ENCODE measurements at regions not wholly inside any gene's neighbourhood (a gene's known extent, or its start where the extent isn't known, plus 50 kb on each side); places are given as distances from the start of the nearest gene placed in this dataset.
A peak's percentile ranks its signal among the peaks of the same experiment; 100 is the strongest.

GRCh38 chr14:60563113-60563512, 54.2 kb downstream of the SIX6 start:
- H3K4me3 ChIP-seq (ENCODE audit: insufficient read depth in 1 of 2, low read depth in 1 of 2, low read length in 2 of 2) = no peak overlapping the region
- H2AK5ac ChIP-seq (ENCODE audit: low read length, severe bottlenecking) = no peak overlapping the region
- no peak overlapping the region for H2BK15ac ChIP-seq (ENCODE audit: low read depth, poor library complexity, severe bottlenecking)
- H3K18ac ChIP-seq (ENCODE audit: low read depth in 1 of 2, low read length in 2 of 2) = no peak overlapping the region
- H3K9ac ChIP-seq (ENCODE audit: low read length) = peak overlapping the region; percentile 52
- no peak overlapping the region for H3K4ac ChIP-seq (ENCODE audit: low read depth in 1 of 2, low read length in 2 of 2)
- H3K9me3 ChIP-seq (ENCODE audit: control insufficient read depth, low read length) = no peaks in the 10 kb centered on the region
- H4K91ac ChIP-seq (ENCODE audit: low read length) = no peak overlapping the region
- no peak overlapping the region for H2AFZ ChIP-seq (ENCODE audit: low read depth, low read length)
- no peak for DNase-seq
- no peak overlapping the region for H2BK12ac ChIP-seq (ENCODE audit: low read length in 2 of 2)
- H3K14ac ChIP-seq (ENCODE audit: low read length in 2 of 2) = no peak overlapping the region
- no peak overlapping the region for H3K27ac ChIP-seq (ENCODE audit: low read length, poor library complexity, severe bottlenecking)
- H3K27me3 ChIP-seq (ENCODE audit: control insufficient read depth in 1 of 2, insufficient read depth in 1 of 2, low read length in 2 of 2) = no peaks in the 10 kb centered on the region
- H2BK120ac ChIP-seq (ENCODE audit: low read depth, low read length) = no peak overlapping the region
- no peak overlapping the region for H4K8ac ChIP-seq (ENCODE audit: low read length)
- H3K36me3 ChIP-seq (ENCODE audit: control insufficient read depth in 1 of 2, insufficient read depth in 2 of 2, low read depth in 1 of 2, low read length in 2 of 2) = no peaks in the 10 kb centered on the region
- H2BK5ac ChIP-seq (ENCODE audit: low read depth, low read length, poor library complexity, severe bottlenecking) = no peak overlapping the region
- H3K4me1 ChIP-seq (ENCODE audit: control insufficient read depth, insufficient read depth, low read depth, low read length) = peaks cover 5% of the 10 kb centered on the region
- WGBS = 0% methylated on average over 1 of the region's 2 CpGs
- H3K23ac ChIP-seq (ENCODE audit: low read length in 2 of 2) = no peak overlapping the region
- no peak overlapping the region for H3K4me2 ChIP-seq (ENCODE audit: low read length, poor library complexity, severe bottlenecking)
- H3K79me1 ChIP-seq (replicated peaks; ENCODE audit: low read length, poor library complexity, severe bottlenecking) = peaks cover 7% of the 10 kb centered on the region

GRCh38 chr14:60565211-60565610, 56.3 kb downstream of the SIX6 start:
- Histone ChIP-seq H3K9me3 (ENCODE audit: control insufficient read depth, low read length) (no peaks in the 10 kb centered on the region), H2AK5ac (ENCODE audit: low read length, severe bottlenecking) (no peak overlapping the region), H2AFZ (ENCODE audit: low read depth, low read length) (no peak overlapping the region), H2BK15ac (ENCODE audit: low read depth, poor library complexity, severe bottlenecking) (no peak overlapping the region), H3K4me1 (ENCODE audit: control insufficient read depth, insufficient read depth, low read depth, low read length) (peaks cover 5% of the 10 kb centered on the region), H3K4ac (ENCODE audit: low read depth in 1 of 2, low read length in 2 of 2) (no peak overlapping the region), H3K9ac (ENCODE audit: low read length) (no peak overlapping the region), H3K27ac (ENCODE audit: low read length, poor library complexity, severe bottlenecking) (peak overlapping the region; percentile 13), H2BK5ac (ENCODE audit: low read depth, low read length, poor library complexity, severe bottlenecking) (no peak overlapping the region), H4K91ac (ENCODE audit: low read length) (no peak overlapping the region), H4K8ac (ENCODE audit: low read length) (no peak overlapping the region), H2BK120ac (ENCODE audit: low read depth, low read length) (no peak overlapping the region), H3K4me2 (ENCODE audit: low read length, poor library complexity, severe bottlenecking) (no peak overlapping the region), H3K14ac (ENCODE audit: low read length in 2 of 2) (no peak overlapping the region), H3K79me1 (replicated peaks; ENCODE audit: low read length, poor library complexity, severe bottlenecking) (peaks cover 5% of the 10 kb centered on the region), H3K18ac (ENCODE audit: low read depth in 1 of 2, low read length in 2 of 2) (no peak overlapping the region), H3K4me3 (ENCODE audit: insufficient read depth in 1 of 2, low read depth in 1 of 2, low read length in 2 of 2) (no peak overlapping the region), H3K36me3 (ENCODE audit: control insufficient read depth in 1 of 2, insufficient read depth in 2 of 2, low read depth in 1 of 2, low read length in 2 of 2) (no peaks in the 10 kb centered on the region), H3K23ac (ENCODE audit: low read length in 2 of 2) (no peak overlapping the region), H2BK12ac (ENCODE audit: low read length in 2 of 2) (no peak overlapping the region), H3K27me3 (ENCODE audit: control insufficient read depth in 1 of 2, insufficient read depth in 1 of 2, low read length in 2 of 2) (no peaks in the 10 kb centered on the region)
- 85% methylated on average over 6 of the region's 6 CpGs for WGBS
- DNase-seq = no peak

- Histone ChIP-seq H2AFZ (ENCODE audit: low read depth, low read length) (no peak overlapping the region), H2BK5ac (ENCODE audit: low read depth, low read length, poor library complexity, severe bottlenecking) (no peak overlapping the region), H2BK15ac (ENCODE audit: low read depth, poor library complexity, severe bottlenecking) (no peak overlapping the region), H3K4me3 (ENCODE audit: insufficient read depth in 1 of 2, low read depth in 1 of 2, low read length in 2 of 2) (no peak overlapping the region), H2BK12ac (ENCODE audit: low read length in 2 of 2) (no peak overlapping the region), H3K27me3 (ENCODE audit: control insufficient read depth in 1 of 2, insufficient read depth in 1 of 2, low read length in 2 of 2) (no peaks in the 10 kb centered on the region), H2AK5ac (ENCODE audit: low read length, severe bottlenecking) (peak overlapping the region; percentile 78), H3K4me2 (ENCODE audit: low read length, poor library complexity, severe bottlenecking) (no peak overlapping the region), H3K9me3 (ENCODE audit: control insufficient read depth, low read length) (no peaks in the 10 kb centered on the region), H4K8ac (ENCODE audit: low read length) (no peak overlapping the region), H3K14ac (ENCODE audit: low read length in 2 of 2) (no peak overlapping the region), H3K18ac (ENCODE audit: low read depth in 1 of 2, low read length in 2 of 2) (no peak overlapping the region), H2BK120ac (ENCODE audit: low read depth, low read length) (no peak overlapping the region), H3K4ac (ENCODE audit: low read depth in 1 of 2, low read length in 2 of 2) (no peak overlapping the region), H3K27ac (ENCODE audit: low read length, poor library complexity, severe bottlenecking) (no peak overlapping the region), H3K9ac (ENCODE audit: low read length) (no peak overlapping the region), H3K79me1 (replicated peaks; ENCODE audit: low read length, poor library complexity, severe bottlenecking) (peaks cover 5% of the 10 kb centered on the region), H4K91ac (ENCODE audit: low read length) (no peak overlapping the region), H3K23ac (ENCODE audit: low read length in 2 of 2) (no peak overlapping the region), H3K4me1 (ENCODE audit: control insufficient read depth, insufficient read depth, low read depth, low read length) (peaks cover 5% of the 10 kb centered on the region), H3K36me3 (ENCODE audit: control insufficient read depth in 1 of 2, insufficient read depth in 2 of 2, low read depth in 1 of 2, low read length in 2 of 2) (no peaks in the 10 kb centered on the region)
- no peak for DNase-seq
- WGBS = 81% methylated on average over 2 of the region's 5 CpGs
Observed at GRCh38 chr14:60566101-60566500, 57.2 kb downstream of the SIX6 start.

GRCh38 chr14:60573943-60574495, 65.1 kb downstream of the SIX6 start:
- H3K23ac ChIP-seq (ENCODE audit: low read length in 2 of 2) = no peak overlapping the region
- H3K9me3 ChIP-seq (ENCODE audit: control insufficient read depth, low read length) = peaks cover 7% of the 10 kb centered on the region
- H4K8ac ChIP-seq (ENCODE audit: low read length) = no peak overlapping the region
- H2BK5ac ChIP-seq (ENCODE audit: low read depth, low read length, poor library complexity, severe bottlenecking) = no peak overlapping the region
- no peak overlapping the region for H2BK15ac ChIP-seq (ENCODE audit: low read depth, poor library complexity, severe bottlenecking)
- H3K4ac ChIP-seq (ENCODE audit: low read depth in 1 of 2, low read length in 2 of 2) = no peak overlapping the region
- H2BK120ac ChIP-seq (ENCODE audit: low read depth, low read length) = no peak overlapping the region
- no peak overlapping the region for H2AK5ac ChIP-seq (ENCODE audit: low read length, severe bottlenecking)
- DNase-seq = no peak
- peak overlapping the region; percentile 6 for H3K9ac ChIP-seq (ENCODE audit: low read length)
- no peak overlapping the region for H3K14ac ChIP-seq (ENCODE audit: low read length in 2 of 2)
- H3K36me3 ChIP-seq (ENCODE audit: control insufficient read depth in 1 of 2, insufficient read depth in 2 of 2, low read depth in 1 of 2, low read length in 2 of 2) = no peaks in the 10 kb centered on the region
- no peak overlapping the region for H3K27ac ChIP-seq (ENCODE audit: low read length, poor library complexity, severe bottlenecking)
- no peak overlapping the region for H4K91ac ChIP-seq (ENCODE audit: low read length)
- H3K27me3 ChIP-seq (ENCODE audit: control insufficient read depth in 1 of 2, insufficient read depth in 1 of 2, low read length in 2 of 2) = no peaks in the 10 kb centered on the region
- no peak overlapping the region for H3K18ac ChIP-seq (ENCODE audit: low read depth in 1 of 2, low read length in 2 of 2)
- no peak overlapping the region for H3K4me3 ChIP-seq (ENCODE audit: insufficient read depth in 1 of 2, low read depth in 1 of 2, low read length in 2 of 2)
- H3K79me1 ChIP-seq (replicated peaks; ENCODE audit: low read length, poor library complexity, severe bottlenecking) = peaks cover 1% of the 10 kb centered on the region
- WGBS = 100% methylated on average over 1 of the region's 4 CpGs
- H3K4me2 ChIP-seq (ENCODE audit: low read length, poor library complexity, severe bottlenecking) = no peak overlapping the region
- H2AFZ ChIP-seq (ENCODE audit: low read depth, low read length) = no peak overlapping the region
- H2BK12ac ChIP-seq (ENCODE audit: low read length in 2 of 2) = no peak overlapping the region
- no peaks in the 10 kb centered on the region for H3K4me1 ChIP-seq (ENCODE audit: control insufficient read depth, insufficient read depth, low read depth, low read length)

Measured in mesenchymal stem cell (in vitro differentiated cells and primary cell).